ENCODE measurements at regions not wholly inside any gene's neighbourhood (a gene's known extent, or its start where the extent isn't known, plus 50 kb on each side); places are given as distances from the start of the nearest gene placed in this dataset.
"Not testable (repeated sequence)": the region's sequence is repeated elsewhere in the genome, so short reads cannot be mapped to it uniquely, and the experiment has no call there.

DNA sequence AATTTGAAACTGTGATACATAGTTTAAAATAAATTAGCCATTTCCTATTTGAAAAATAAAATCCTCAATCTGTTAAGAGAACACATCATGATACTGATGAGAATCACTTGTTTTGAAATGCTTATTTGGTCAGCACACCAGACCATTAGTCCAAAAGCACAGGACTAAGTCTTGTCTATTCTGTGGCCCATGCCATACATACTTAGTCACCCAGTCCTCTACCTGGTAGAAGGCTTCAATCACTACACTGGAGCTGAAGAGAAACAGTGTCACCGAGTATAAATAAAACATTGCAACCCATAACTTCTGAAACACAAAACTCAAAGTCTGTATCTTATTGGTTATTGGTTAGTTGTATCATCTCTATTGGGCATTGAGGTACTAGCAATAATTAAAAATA is 51.6 kb upstream of the LYSMD4 start:
- not testable (repeated sequence) for TF ChIP-seq RAD21, JUND, FOXA2 (IDR thresholded peaks at IDR 0.05)
- TF ChIP-seq, protein P1, sequence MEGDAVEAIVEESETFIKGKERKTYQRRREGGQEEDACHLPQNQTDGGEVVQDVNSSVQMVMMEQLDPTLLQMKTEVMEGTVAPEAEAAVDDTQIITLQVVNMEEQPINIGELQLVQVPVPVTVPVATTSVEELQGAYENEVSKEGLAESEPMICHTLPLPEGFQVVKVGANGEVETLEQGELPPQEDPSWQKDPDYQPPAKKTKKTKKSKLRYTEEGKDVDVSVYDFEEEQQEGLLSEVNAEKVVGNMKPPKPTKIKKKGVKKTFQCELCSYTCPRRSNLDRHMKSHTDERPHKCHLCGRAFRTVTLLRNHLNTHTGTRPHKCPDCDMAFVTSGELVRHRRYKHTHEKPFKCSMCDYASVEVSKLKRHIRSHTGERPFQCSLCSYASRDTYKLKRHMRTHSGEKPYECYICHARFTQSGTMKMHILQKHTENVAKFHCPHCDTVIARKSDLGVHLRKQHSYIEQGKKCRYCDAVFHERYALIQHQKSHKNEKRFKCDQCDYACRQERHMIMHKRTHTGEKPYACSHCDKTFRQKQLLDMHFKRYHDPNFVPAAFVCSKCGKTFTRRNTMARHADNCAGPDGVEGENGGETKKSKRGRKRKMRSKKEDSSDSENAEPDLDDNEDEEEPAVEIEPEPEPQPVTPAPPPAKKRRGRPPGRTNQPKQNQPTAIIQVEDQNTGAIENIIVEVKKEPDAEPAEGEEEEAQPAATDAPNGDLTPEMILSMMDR (IDR thresholded peaks at IDR 0.05; ENCODE audit: low read depth, low read length, missing input control), result not testable (repeated sequence)
- TF ChIP-seq, protein P2, sequence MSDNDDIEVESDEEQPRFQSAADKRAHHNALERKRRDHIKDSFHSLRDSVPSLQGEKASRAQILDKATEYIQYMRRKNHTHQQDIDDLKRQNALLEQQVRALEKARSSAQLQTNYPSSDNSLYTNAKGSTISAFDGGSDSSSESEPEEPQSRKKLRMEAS (IDR thresholded peaks at IDR 0.05), result not testable (repeated sequence)
- TF ChIP-seq, protein P3, sequence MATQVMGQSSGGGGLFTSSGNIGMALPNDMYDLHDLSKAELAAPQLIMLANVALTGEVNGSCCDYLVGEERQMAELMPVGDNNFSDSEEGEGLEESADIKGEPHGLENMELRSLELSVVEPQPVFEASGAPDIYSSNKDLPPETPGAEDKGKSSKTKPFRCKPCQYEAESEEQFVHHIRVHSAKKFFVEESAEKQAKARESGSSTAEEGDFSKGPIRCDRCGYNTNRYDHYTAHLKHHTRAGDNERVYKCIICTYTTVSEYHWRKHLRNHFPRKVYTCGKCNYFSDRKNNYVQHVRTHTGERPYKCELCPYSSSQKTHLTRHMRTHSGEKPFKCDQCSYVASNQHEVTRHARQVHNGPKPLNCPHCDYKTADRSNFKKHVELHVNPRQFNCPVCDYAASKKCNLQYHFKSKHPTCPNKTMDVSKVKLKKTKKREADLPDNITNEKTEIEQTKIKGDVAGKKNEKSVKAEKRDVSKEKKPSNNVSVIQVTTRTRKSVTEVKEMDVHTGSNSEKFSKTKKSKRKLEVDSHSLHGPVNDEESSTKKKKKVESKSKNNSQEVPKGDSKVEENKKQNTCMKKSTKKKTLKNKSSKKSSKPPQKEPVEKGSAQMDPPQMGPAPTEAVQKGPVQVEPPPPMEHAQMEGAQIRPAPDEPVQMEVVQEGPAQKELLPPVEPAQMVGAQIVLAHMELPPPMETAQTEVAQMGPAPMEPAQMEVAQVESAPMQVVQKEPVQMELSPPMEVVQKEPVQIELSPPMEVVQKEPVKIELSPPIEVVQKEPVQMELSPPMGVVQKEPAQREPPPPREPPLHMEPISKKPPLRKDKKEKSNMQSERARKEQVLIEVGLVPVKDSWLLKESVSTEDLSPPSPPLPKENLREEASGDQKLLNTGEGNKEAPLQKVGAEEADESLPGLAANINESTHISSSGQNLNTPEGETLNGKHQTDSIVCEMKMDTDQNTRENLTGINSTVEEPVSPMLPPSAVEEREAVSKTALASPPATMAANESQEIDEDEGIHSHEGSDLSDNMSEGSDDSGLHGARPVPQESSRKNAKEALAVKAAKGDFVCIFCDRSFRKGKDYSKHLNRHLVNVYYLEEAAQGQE (IDR thresholded peaks at IDR 0.05), result not testable (repeated sequence)
- TF ChIP-seq, protein P4, sequence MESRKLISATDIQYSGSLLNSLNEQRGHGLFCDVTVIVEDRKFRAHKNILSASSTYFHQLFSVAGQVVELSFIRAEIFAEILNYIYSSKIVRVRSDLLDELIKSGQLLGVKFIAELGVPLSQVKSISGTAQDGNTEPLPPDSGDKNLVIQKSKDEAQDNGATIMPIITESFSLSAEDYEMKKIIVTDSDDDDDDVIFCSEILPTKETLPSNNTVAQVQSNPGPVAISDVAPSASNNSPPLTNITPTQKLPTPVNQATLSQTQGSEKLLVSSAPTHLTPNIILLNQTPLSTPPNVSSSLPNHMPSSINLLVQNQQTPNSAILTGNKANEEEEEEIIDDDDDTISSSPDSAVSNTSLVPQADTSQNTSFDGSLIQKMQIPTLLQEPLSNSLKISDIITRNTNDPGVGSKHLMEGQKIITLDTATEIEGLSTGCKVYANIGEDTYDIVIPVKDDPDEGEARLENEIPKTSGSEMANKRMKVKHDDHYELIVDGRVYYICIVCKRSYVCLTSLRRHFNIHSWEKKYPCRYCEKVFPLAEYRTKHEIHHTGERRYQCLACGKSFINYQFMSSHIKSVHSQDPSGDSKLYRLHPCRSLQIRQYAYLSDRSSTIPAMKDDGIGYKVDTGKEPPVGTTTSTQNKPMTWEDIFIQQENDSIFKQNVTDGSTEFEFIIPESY (IDR thresholded peaks at IDR 0.05), result not testable (repeated sequence)

All from liver (tissue), 3 donors.